Mesenchymal stem cell (in vitro differentiated cells and primary cell): ENCODE measurements at regions not wholly inside any gene's neighbourhood (a gene's known extent, or its start where the extent isn't known, plus 50 kb on each side); places are given as distances from the start of the nearest gene placed in this dataset.

Experiments used
- DNase-seq: peaks from one replicate; pipeline ENCODE4 v3.0.0-alpha.2; 2013
- H2AFZ ChIP-seq: one replicate; pipeline ENCODE4 v1.6.1; 2013; ENCODE audit warnings: low read depth, mild to moderate bottlenecking, control low read depth, inconsistent platforms, low read length, moderate library complexity
- H2AK5ac ChIP-seq: 2 replicates; pipeline ENCODE4 v1.6.1; 2013; ENCODE audit warnings: low read length, moderate library complexity, mild to moderate bottlenecking, inconsistent platforms; ENCODE audit not compliant: severe bottlenecking
- H2BK120ac ChIP-seq: one replicate; pipeline ENCODE4 v1.6.1; 2013; ENCODE audit warnings: low read depth, mild to moderate bottlenecking, inconsistent platforms, low read length, moderate library complexity
- H2BK12ac ChIP-seq, 2 experiments: one replicate each; pipeline ENCODE4 v1.6.1; 2013; ENCODE audit warnings: inconsistent platforms in 2 of 2, low read length in 2 of 2, mild to moderate bottlenecking in 2 of 2, moderate library complexity in 2 of 2, control low read depth in 1 of 2
- H2BK15ac ChIP-seq: one replicate; pipeline ENCODE4 v1.6.1; 2013; ENCODE audit warnings: mild to moderate bottlenecking, low read depth, inconsistent platforms; ENCODE audit not compliant: poor library complexity, severe bottlenecking
- H2BK5ac ChIP-seq: 2 replicates; pipeline ENCODE4 v1.6.1; 2013; ENCODE audit warnings: low read depth, mild to moderate bottlenecking, low read length, control low read depth, inconsistent platforms; ENCODE audit not compliant: poor library complexity, severe bottlenecking
- H3K14ac ChIP-seq, 2 experiments: one replicate each; pipeline ENCODE4 v1.6.1; 2013; ENCODE audit warnings: inconsistent platforms in 2 of 2, low read length in 2 of 2, control low read depth in 1 of 2, mild to moderate bottlenecking in 1 of 2, moderate library complexity in 1 of 2
- H3K18ac ChIP-seq, 2 experiments: one replicate each; pipeline ENCODE4 v1.6.1; 2013; ENCODE audit warnings: inconsistent platforms in 2 of 2, low read length in 2 of 2, control low read depth in 1 of 2, low read depth in 1 of 2, mild to moderate bottlenecking in 1 of 2
- H3K23ac ChIP-seq, 2 experiments: one replicate each; pipeline ENCODE4 v1.6.1; 2013; ENCODE audit warnings: inconsistent platforms in 2 of 2, low read length in 2 of 2, mild to moderate bottlenecking in 2 of 2, moderate library complexity in 2 of 2, control low read depth in 1 of 2
- H3K27ac ChIP-seq: 2 replicates; pipeline ENCODE4 v1.5.1; 2013; ENCODE audit warnings: mild to moderate bottlenecking, moderate library complexity, low read length, control low read depth, inconsistent platforms; ENCODE audit not compliant: poor library complexity, severe bottlenecking
- H3K27me3 ChIP-seq, 2 experiments: 2 replicates each; pipeline versions ENCODE4 v1.6.1 to v1.7.0; 2013; ENCODE audit warnings: low read length in 2 of 2, mild to moderate bottlenecking in 2 of 2, moderate library complexity in 2 of 2, control low read depth in 1 of 2, inconsistent platforms in 1 of 2; ENCODE audit not compliant: control insufficient read depth in 1 of 2, insufficient read depth in 1 of 2
- H3K36me3 ChIP-seq, 2 experiments: 2 replicates each; pipeline versions ENCODE4 v1.6.1 to v1.7.0; 2013; ENCODE audit warnings: low read length in 2 of 2, control low read depth in 1 of 2, inconsistent platforms in 1 of 2, low read depth in 1 of 2, mild to moderate bottlenecking in 1 of 2; ENCODE audit not compliant: insufficient read depth in 2 of 2, control insufficient read depth in 1 of 2
- H3K4ac ChIP-seq, 2 experiments: one replicate each; pipeline ENCODE4 v1.6.1; 2013; ENCODE audit warnings: inconsistent platforms in 2 of 2, low read length in 2 of 2, mild to moderate bottlenecking in 2 of 2, moderate library complexity in 2 of 2, control low read depth in 1 of 2, low read depth in 1 of 2
- H3K4me1 ChIP-seq: 2 replicates; pipeline ENCODE4 v1.6.1; 2013; ENCODE audit warnings: low read depth, low read length, control low read depth; ENCODE audit not compliant: control insufficient read depth, insufficient read depth
- H3K4me2 ChIP-seq: 2 replicates; pipeline ENCODE4 v1.6.1; 2013; ENCODE audit warnings: low read length, mild to moderate bottlenecking, inconsistent platforms; ENCODE audit not compliant: poor library complexity, severe bottlenecking
- H3K4me3 ChIP-seq, 2 experiments: 2 replicates each; pipeline versions ENCODE4 v1.5.1 to v1.7.0; 2013; ENCODE audit warnings: low read length in 2 of 2, mild to moderate bottlenecking in 2 of 2, control low read depth in 1 of 2, low read depth in 1 of 2; ENCODE audit not compliant: insufficient read depth in 1 of 2
- H3K79me1 ChIP-seq: replicated peaks from 2 replicates; pipeline ENCODE4 v1.6.1; 2013; ENCODE audit warnings: mild to moderate bottlenecking, control low read depth, low read length, inconsistent platforms; ENCODE audit not compliant: poor library complexity, severe bottlenecking
- H3K9ac ChIP-seq: 2 replicates; pipeline ENCODE4 v1.7.0; 2013; ENCODE audit warnings: mild to moderate bottlenecking, low read length, moderate library complexity
- H3K9me3 ChIP-seq: 2 replicates; pipeline ENCODE4 v1.7.0; 2013; ENCODE audit warnings: mild to moderate bottlenecking, low read length; ENCODE audit not compliant: control insufficient read depth
- H4K8ac ChIP-seq: one replicate; pipeline ENCODE4 v1.6.1; 2013; ENCODE audit warnings: inconsistent platforms, mild to moderate bottlenecking, low read length, moderate library complexity
- H4K91ac ChIP-seq: one replicate; pipeline ENCODE4 v1.6.1; 2013; ENCODE audit warnings: mild to moderate bottlenecking, low read length, inconsistent platforms
- WGBS: methylation state at CpG from one replicate; pipeline ENCODE4 v1.1.7; 2013; ENCODE audit warnings: mixed read lengths; 5-methylcytosine and 5-hydroxymethylcytosine counted together

DNA sequence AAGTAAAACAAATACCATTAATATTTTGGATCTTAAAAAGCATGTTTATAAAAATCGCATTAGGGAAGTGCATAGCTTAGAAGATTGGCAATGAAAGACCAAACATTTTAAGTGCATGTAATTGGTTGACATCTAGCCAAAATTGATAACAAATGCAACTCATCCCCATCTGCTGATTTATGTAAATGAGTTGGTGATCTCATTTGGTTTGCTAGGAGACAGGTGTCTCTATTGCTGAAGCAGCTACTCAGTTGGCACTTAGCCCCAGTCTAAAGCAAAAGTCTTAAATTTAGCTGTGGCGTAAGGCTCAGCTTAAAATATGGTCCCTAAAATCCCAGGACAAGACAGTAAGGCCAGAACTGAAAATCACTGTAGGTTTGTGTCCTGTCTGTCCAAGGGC is 113.5 kb upstream of the CHL1 start:
- no peak overlapping the region for H3K4me2 ChIP-seq
- no peaks in the 10 kb centered on the region for H3K36me3 ChIP-seq
- no peak overlapping the region for H3K27ac ChIP-seq
- DNase-seq: no peak
- no peak overlapping the region for H4K8ac ChIP-seq
- H3K79me1 ChIP-seq: no peaks in the 10 kb centered on the region
- H2BK15ac ChIP-seq: no peak overlapping the region
- no peak overlapping the region for H2BK12ac ChIP-seq
- H3K4me1 ChIP-seq: no peaks in the 10 kb centered on the region
- no peak overlapping the region for H3K9ac ChIP-seq
- WGBS: 69% methylated on average over 2 of the region's 2 CpGs
- H3K18ac ChIP-seq: no peak overlapping the region
- no peak overlapping the region for H2AFZ ChIP-seq
- H3K14ac ChIP-seq: no peak overlapping the region
- H4K91ac ChIP-seq: no peak overlapping the region
- no peak overlapping the region for H3K23ac ChIP-seq
- no peaks in the 10 kb centered on the region for H3K27me3 ChIP-seq
- H2BK5ac ChIP-seq: no peak overlapping the region
- H3K4ac ChIP-seq: no peak overlapping the region
- H2BK120ac ChIP-seq: no peak overlapping the region
- H3K4me3 ChIP-seq: no peak overlapping the region
- H2AK5ac ChIP-seq: no peak overlapping the region
- H3K9me3 ChIP-seq: peaks cover 5% of the 10 kb centered on the region

DNA sequence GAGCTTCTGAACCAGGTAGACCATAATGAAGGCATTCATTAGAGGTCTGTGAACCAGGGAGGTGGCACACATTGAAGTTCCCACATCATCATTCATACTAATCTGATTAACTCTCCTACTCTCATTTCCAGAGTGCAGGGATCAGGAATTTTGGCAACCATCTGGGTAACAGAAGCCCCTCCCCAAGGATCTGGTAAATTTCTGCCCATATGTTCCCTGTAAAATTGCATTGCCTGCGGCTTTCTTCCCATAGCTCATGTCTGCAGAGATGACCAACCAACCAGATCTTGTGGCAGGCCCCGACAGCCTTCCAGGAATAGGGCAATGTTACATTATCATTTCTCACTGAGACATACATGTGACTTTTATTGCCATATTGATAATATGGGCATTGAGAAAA is 111.4 kb upstream of the CHL1 start:
- Histone ChIP-seq H3K79me1 (no peaks in the 10 kb centered on the region), H4K91ac (no peak overlapping the region), H3K27ac (no peak overlapping the region), H3K14ac (no peak overlapping the region), H3K36me3 (no peaks in the 10 kb centered on the region), H3K4me3 (no peak overlapping the region), H2BK12ac (no peak overlapping the region), H2AK5ac (no peak overlapping the region), H3K4ac (no peak overlapping the region), H3K4me2 (no peak overlapping the region), H3K9me3 (peaks cover 2% of the 10 kb centered on the region), H3K18ac (no peak overlapping the region), H2BK15ac (no peak overlapping the region), H3K27me3 (no peaks in the 10 kb centered on the region), H2BK5ac (no peak overlapping the region), H4K8ac (no peak overlapping the region), H3K23ac (no peak overlapping the region), H2BK120ac (no peak overlapping the region), H3K9ac (no peak overlapping the region), H2AFZ (no peak overlapping the region), H3K4me1 (no peaks in the 10 kb centered on the region)
- 70% methylated on average over 1 of the region's 2 CpGs for WGBS
- DNase-seq: no peak

DNA sequence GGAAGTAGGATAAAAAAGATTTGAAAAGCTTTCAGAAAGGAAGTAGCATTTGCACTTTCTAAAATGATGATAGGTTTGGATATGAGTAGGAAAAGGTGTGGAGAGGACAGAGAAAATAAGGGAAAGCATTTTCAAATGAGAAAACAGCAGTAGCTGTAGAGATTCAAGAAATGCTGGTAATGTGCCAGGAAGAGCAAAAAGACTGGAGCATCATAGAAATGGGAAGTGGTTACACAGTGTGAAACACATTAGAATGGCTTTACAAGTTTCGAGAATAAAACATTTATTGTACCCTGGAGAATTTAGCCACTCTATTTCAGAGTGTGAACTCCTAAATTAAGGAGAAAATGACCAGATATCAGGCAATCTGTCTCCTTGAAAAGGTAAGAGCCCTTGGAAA is 108.3 kb upstream of the CHL1 start:
- H3K9ac ChIP-seq: no peak overlapping the region
- no CpG with 5 or more reads among the region's 1 CpG for WGBS

DNA sequence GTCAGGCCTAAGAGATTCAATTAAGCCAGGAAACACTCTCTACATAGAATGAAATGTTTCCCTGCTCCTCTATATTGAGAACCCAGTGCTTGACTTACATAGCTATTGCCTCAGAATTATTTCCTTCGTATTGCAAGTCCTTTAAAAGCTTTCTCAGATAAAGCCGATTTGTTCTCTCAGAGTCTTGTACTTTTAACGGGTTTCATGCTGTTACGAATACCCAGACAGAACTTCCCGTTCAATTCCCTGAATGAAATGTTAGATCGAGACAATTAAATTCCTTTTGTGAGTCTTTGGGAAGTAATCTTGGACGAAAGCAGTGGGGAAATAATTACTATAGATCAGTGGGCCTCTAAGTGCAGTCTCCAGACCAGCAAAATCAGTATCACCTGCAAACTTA is 102.8 kb upstream of the CHL1 start:
- H3K9me3 ChIP-seq: no peaks in the 10 kb centered on the region
- H2BK120ac ChIP-seq: no peak overlapping the region
- H3K4ac ChIP-seq: no peak overlapping the region
- no peaks in the 10 kb centered on the region for H3K4me1 ChIP-seq
- no peak overlapping the region for H2AFZ ChIP-seq
- H3K9ac ChIP-seq: no peak overlapping the region
- H2BK15ac ChIP-seq: no peak overlapping the region
- H3K4me3 ChIP-seq: no peak overlapping the region
- H3K27me3 ChIP-seq: no peaks in the 10 kb centered on the region
- H3K79me1 ChIP-seq: no peaks in the 10 kb centered on the region
- no peak overlapping the region for H3K18ac ChIP-seq
- H4K91ac ChIP-seq: no peak overlapping the region
- H3K36me3 ChIP-seq: no peaks in the 10 kb centered on the region
- no peak for DNase-seq
- no peak overlapping the region for H2AK5ac ChIP-seq
- H4K8ac ChIP-seq: no peak overlapping the region
- H2BK12ac ChIP-seq: no peak overlapping the region
- no peak overlapping the region for H2BK5ac ChIP-seq
- H3K14ac ChIP-seq: no peak overlapping the region
- H3K27ac ChIP-seq: no peak overlapping the region
- no peak overlapping the region for H3K4me2 ChIP-seq
- 84% methylated on average over 6 of the region's 7 CpGs for WGBS
- no peak overlapping the region for H3K23ac ChIP-seq

More for the DNA sequence above, 108.3 kb upstream of the CHL1 start:
- H3K4me3 ChIP-seq: no peak overlapping the region
- H3K79me1 ChIP-seq: no peaks in the 10 kb centered on the region
- H3K4me1 ChIP-seq: no peaks in the 10 kb centered on the region
- no peak overlapping the region for H2AK5ac ChIP-seq
- H3K9me3 ChIP-seq: no peaks in the 10 kb centered on the region
- no peak overlapping the region for H2BK15ac ChIP-seq
- H3K27ac ChIP-seq: no peak overlapping the region
- H2BK120ac ChIP-seq: no peak overlapping the region
- H2BK12ac ChIP-seq: no peak overlapping the region
- no peak overlapping the region for H2AFZ ChIP-seq
- H4K91ac ChIP-seq: no peak overlapping the region
- H4K8ac ChIP-seq: no peak overlapping the region
- no peak overlapping the region for H3K23ac ChIP-seq
- no peak overlapping the region for H2BK5ac ChIP-seq
- H3K4me2 ChIP-seq: no peak overlapping the region
- H3K18ac ChIP-seq: no peak overlapping the region
- H3K36me3 ChIP-seq: no peaks in the 10 kb centered on the region
- no peak for DNase-seq
- no peak overlapping the region for H3K4ac ChIP-seq
- no peaks in the 10 kb centered on the region for H3K27me3 ChIP-seq
- H3K14ac ChIP-seq: no peak overlapping the region
